Peyer's patch (tissue), 4 donors: ENCODE measurements at regions not wholly inside any gene's neighbourhood (a gene's known extent, or its start where the extent isn't known, plus 50 kb on each side); places are given as distances from the start of the nearest gene placed in this dataset.

ENCODE experiments used
- CTCF ChIP-seq, 6 experiments: fragments of 450-650 bp in 4 of 6; fragments of 200-600 bp in 2 of 6; sonication (generic) in 1 of 6; IDR thresholded peaks; one replicate each; pipeline ENCODE4 v1.5.1; 2017 to 2019; ENCODE audit warnings: antibody characterized with exemption in 6 of 6, mild to moderate bottlenecking in 3 of 6, moderate library complexity in 1 of 6
- POLR2A ChIP-seq, 2 donors: fragments of 450-650 bp; IDR thresholded peaks; one replicate each; pipeline ENCODE4 v1.5.1; 2017; ENCODE audit warnings: antibody characterized with exemption in 2 of 2, mild to moderate bottlenecking in 2 of 2, moderate library complexity in 2 of 2

DNA sequence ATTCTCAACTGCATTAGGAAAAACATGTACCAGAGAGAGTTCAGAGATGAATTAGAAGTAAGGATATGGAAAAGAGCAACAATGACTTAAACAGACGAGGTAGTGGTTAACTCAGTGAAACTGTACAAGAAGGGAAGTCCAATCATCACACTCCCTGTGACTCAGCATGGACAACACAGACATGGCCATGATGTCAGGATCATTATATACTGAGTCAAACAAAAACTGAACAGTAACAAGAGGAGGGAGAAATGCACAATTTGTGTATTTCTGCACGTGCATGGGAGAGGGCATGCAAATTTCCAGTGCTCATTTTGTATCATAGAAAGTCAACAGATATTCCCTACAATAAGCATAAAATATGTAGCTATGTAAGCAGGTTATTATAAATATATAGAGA lies 1037.8 kb downstream of the BCL11B start:
- no peak for TF ChIP-seq CTCF (IDR thresholded peaks at IDR 0.05)
- no peak for TF ChIP-seq POLR2A (IDR thresholded peaks at IDR 0.05)
